HEK293 (cell line): ENCODE measurements at regions not wholly inside any gene's neighbourhood (a gene's known extent, or its start where the extent isn't known, plus 50 kb on each side); places are given as distances from the start of the nearest gene placed in this dataset.

Experiments
- CTCF ChIA-PET: fragments of 350-600 bp; formaldehyde crosslinking; extraction: SDS; loops from one replicate; lab custom pipeline; 2021; ENCODE audit warnings: antibody characterized with exemption; lab: Yijun Ruan, JAX
- POLR2A ChIA-PET: fragments of 300-600 bp; formaldehyde crosslinking; extraction: SDS; loops from one replicate; lab custom pipeline; 2020; ENCODE audit warnings: antibody characterized with exemption, inconsistent platforms; lab: Yijun Ruan, JAX
- H3K27ac ChIP-seq: fragments of 200-500 bp; sonication (Bioruptor generic); 2 replicates; pipeline ENCODE4 v1.5.1; 2014; ENCODE audit warnings: low read depth, low read length, control low read depth, inconsistent platforms; ENCODE audit errors: extremely low read depth
- H3K36me3 ChIP-seq, 2 experiments: fragments of 200-500 bp in 1 of 2; sonication (Bioruptor generic) in 1 of 2; 1 replicate in 1 of 2; 2 replicates in 1 of 2; pipeline ENCODE4 v1.5.1; 2014 to 2017; ENCODE audit warnings: inconsistent platforms in 2 of 2, low read length in 2 of 2; ENCODE audit not compliant: control insufficient read depth in 2 of 2, insufficient read depth in 1 of 2
- H3K4me1 ChIP-seq: fragments of 200-500 bp; sonication (Bioruptor generic); 2 replicates; pipeline ENCODE4 v1.5.1; 2014; ENCODE audit warnings: mild to moderate bottlenecking, low read length, inconsistent platforms; ENCODE audit not compliant: control insufficient read depth, insufficient read depth
- H3K4me3 ChIP-seq: 2 replicates; pipeline ENCODE4 v1.5.1; 2011; ENCODE audit warnings: low read depth, mild to moderate bottlenecking, control low read depth, low read length, moderate library complexity
- H3K9me3 ChIP-seq: fragments of 200-500 bp; sonication (Bioruptor generic); 2 replicates; pipeline ENCODE4 v1.5.1; 2014; ENCODE audit warnings: low read depth, low read length, inconsistent platforms; ENCODE audit not compliant: control insufficient read depth, insufficient read depth
- MEIS1 ChIP-seq: sonication (generic); formaldehyde crosslinking; IDR thresholded peaks from 2 replicates; pipeline ENCODE4 v1.8.1; 2022; ENCODE audit warnings: missing genetic modification reagents, mild to moderate bottlenecking, borderline replicate concordance
- MYNN ChIP-seq: fragments of 450-650 bp; formaldehyde crosslinking; IDR thresholded peaks from 2 replicates; pipeline ENCODE4 v1.5.1; 2016; ENCODE audit warnings: missing biosample characterization, missing genetic modification characterization, borderline replicate concordance
- RBAK ChIP-seq: fragments of 450-650 bp; formaldehyde crosslinking; IDR thresholded peaks from 2 replicates; pipeline ENCODE4 v1.5.1; 2016; ENCODE audit warnings: missing biosample characterization, missing genetic modification characterization
- SALL2 ChIP-seq: fragments of 450-650 bp; formaldehyde crosslinking; IDR thresholded peaks from 2 replicates; pipeline ENCODE4 v1.5.0; 2017; ENCODE audit warnings: missing biosample characterization, mild to moderate bottlenecking, missing genetic modification characterization, borderline replicate concordance
- ZFP69B ChIP-seq: fragments of 450-650 bp; formaldehyde crosslinking; IDR thresholded peaks from 2 replicates; pipeline ENCODE4 v1.5.1; 2016; ENCODE audit warnings: missing biosample characterization, missing genetic modification characterization
- ZNF133 ChIP-seq: fragments of 450-650 bp; formaldehyde crosslinking; IDR thresholded peaks from 2 replicates; pipeline ENCODE4 v1.5.1; 2016; ENCODE audit warnings: missing biosample characterization, missing genetic modification characterization
- ZNF174 ChIP-seq: fragments of 450-650 bp; formaldehyde crosslinking; IDR thresholded peaks from 2 replicates; pipeline ENCODE4 v1.5.0; 2017; ENCODE audit warnings: missing biosample characterization, mild to moderate bottlenecking, missing genetic modification characterization
- ZNF23 ChIP-seq: fragments of 450-650 bp; formaldehyde crosslinking; IDR thresholded peaks from 2 replicates; pipeline ENCODE4 v1.5.1; 2016; ENCODE audit warnings: missing biosample characterization, missing genetic modification characterization, borderline replicate concordance
- ZNF324 ChIP-seq: fragments of 450-650 bp; formaldehyde crosslinking; IDR thresholded peaks from 2 replicates; pipeline ENCODE4 v1.5.1; 2016; ENCODE audit warnings: missing biosample characterization, missing genetic modification characterization
- ZNF354C ChIP-seq: fragments of 450-650 bp; formaldehyde crosslinking; IDR thresholded peaks from 2 replicates; pipeline ENCODE4 v1.5.1; 2016; ENCODE audit warnings: missing biosample characterization, missing genetic modification characterization, low read depth, borderline replicate concordance
- ZNF48 ChIP-seq: fragments of 450-650 bp; formaldehyde crosslinking; IDR thresholded peaks from 2 replicates; pipeline ENCODE4 v1.5.1; 2016; ENCODE audit warnings: missing biosample characterization, missing genetic modification characterization
- ZNF514 ChIP-seq: fragments of 450-650 bp; formaldehyde crosslinking; IDR thresholded peaks from 2 replicates; pipeline ENCODE4 v1.5.1; 2016; ENCODE audit warnings: missing biosample characterization, missing genetic modification characterization
- ZNF660 ChIP-seq: fragments of 450-650 bp; IDR thresholded peaks from 2 replicates; pipeline ENCODE4 v1.5.1; 2018; ENCODE audit warnings: missing biosample characterization, mild to moderate bottlenecking, missing genetic modification characterization
- ZNF701 ChIP-seq: fragments of 450-650 bp; formaldehyde crosslinking; IDR thresholded peaks from 2 replicates; pipeline ENCODE4 v1.5.1; 2016; ENCODE audit warnings: missing biosample characterization, missing genetic modification characterization
- ZNF792 ChIP-seq: fragments of 450-650 bp; formaldehyde crosslinking; IDR thresholded peaks from 2 replicates; pipeline ENCODE4 v1.5.1; 2016; ENCODE audit warnings: missing biosample characterization, missing genetic modification characterization
- ZSCAN16 ChIP-seq: fragments of 450-650 bp; formaldehyde crosslinking; IDR thresholded peaks from 2 replicates; pipeline ENCODE4 v1.5.1; 2016; ENCODE audit warnings: missing biosample characterization, missing genetic modification characterization
- TF ChIP-seq, protein P1 (sequence below): fragments of 450-650 bp; formaldehyde crosslinking; IDR thresholded peaks from 2 replicates; pipeline ENCODE4 v1.5.1; 2016; ENCODE audit warnings: missing biosample characterization, missing genetic modification characterization, borderline replicate concordance
- TF ChIP-seq, protein P2 (sequence below): fragments of 450-650 bp; formaldehyde crosslinking; IDR thresholded peaks from 2 replicates; pipeline ENCODE4 v1.5.1; 2016; ENCODE audit warnings: missing biosample characterization, missing genetic modification characterization
- TF ChIP-seq, protein P3 (sequence below): fragments of 450-650 bp; formaldehyde crosslinking; IDR thresholded peaks from 2 replicates; pipeline ENCODE4 v1.5.1; 2017; ENCODE audit warnings: missing biosample characterization, missing genetic modification characterization
- TF ChIP-seq, protein P4 (sequence below): fragments of 450-650 bp; formaldehyde crosslinking; IDR thresholded peaks from 2 replicates; pipeline ENCODE4 v1.5.0; 2017; ENCODE audit warnings: missing biosample characterization, missing genetic modification characterization, borderline replicate concordance
- TF ChIP-seq, protein P5 (sequence below): fragments of 450-650 bp; formaldehyde crosslinking; IDR thresholded peaks from 2 replicates; pipeline ENCODE4 v1.5.1; 2016; ENCODE audit warnings: missing biosample characterization, missing genetic modification characterization

DNA sequence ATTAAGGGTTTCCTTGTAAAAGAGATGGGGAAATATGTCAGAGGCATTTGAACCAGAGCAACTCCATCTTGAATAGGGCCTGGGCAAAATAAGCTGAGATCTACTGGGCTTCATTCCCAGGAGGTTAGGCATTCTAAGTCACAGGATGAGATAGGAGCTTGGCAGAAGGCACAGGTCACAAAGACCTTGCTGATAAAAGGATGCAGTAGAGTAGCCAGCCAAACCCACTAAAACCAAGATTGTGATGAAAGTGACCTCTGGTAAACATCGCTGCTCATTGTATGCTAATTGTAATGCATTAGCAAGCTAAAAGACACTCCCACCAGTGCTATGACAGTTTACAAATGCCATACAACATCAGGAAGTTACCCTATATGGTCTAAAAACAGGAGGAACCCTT is 1390.3 kb downstream of the RAPGEF2 start (continued):
- TF ChIP-seq, protein P1, sequence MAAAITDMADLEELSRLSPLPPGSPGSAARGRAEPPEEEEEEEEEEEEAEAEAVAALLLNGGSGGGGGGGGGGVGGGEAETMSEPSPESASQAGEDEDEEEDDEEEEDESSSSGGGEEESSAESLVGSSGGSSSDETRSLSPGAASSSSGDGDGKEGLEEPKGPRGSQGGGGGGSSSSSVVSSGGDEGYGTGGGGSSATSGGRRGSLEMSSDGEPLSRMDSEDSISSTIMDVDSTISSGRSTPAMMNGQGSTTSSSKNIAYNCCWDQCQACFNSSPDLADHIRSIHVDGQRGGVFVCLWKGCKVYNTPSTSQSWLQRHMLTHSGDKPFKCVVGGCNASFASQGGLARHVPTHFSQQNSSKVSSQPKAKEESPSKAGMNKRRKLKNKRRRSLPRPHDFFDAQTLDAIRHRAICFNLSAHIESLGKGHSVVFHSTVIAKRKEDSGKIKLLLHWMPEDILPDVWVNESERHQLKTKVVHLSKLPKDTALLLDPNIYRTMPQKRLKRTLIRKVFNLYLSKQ (tag by site-specific recombination) = no peak
- TF ChIP-seq ZNF514 (no peak), RBAK (tag by site-specific recombination) (no peak), ZNF174 (tag by site-specific recombination) (no peak)
- TF ChIP-seq, protein P2, sequence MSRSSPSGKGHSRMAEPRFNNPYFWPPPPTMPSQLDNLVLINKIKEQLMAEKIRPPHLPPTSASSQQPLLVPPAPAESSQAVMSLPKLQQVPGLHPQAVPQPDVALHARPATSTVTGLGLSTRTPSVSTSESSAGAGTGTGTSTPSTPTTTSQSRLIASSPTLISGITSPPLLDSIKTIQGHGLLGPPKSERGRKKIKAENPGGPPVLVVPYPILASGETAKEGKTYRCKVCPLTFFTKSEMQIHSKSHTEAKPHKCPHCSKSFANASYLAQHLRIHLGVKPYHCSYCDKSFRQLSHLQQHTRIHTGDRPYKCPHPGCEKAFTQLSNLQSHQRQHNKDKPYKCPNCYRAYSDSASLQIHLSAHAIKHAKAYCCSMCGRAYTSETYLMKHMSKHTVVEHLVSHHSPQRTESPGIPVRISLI (tag by site-specific recombination) = no peak

DNA sequence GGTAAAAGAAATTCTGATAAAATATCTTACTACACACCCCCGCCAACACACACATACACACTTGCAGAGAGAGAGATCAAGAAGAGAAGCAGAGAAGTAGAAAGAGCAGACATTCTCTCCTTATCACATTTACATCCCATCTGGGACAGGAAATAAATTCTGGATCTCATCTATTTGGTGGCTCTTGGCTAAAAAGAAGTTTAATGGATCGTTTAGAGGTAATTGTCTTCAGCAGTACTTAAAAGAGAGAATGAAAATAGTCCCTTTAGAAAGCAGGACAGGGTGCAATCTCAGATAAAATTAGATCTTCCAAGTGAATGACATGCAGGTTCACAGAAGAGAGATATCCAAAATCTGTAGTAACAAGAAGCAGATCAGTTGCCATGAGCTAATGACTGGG is 1392.5 kb downstream of the RAPGEF2 start:
- ChIA-PET CTCF (interaction anchor here (0.6 kb wide), 1 partner anchor 367 kb away, joined by 3 read pairs; no protein-coding TSS in a partner anchor), POLR2A (no interaction called here)
- H3K4me3 ChIP-seq = no peak overlapping the region
- no peaks in the 10 kb centered on the region for H3K4me1 ChIP-seq
- H3K27ac ChIP-seq = no peak overlapping the region
- H3K9me3 ChIP-seq = no peaks in the 10 kb centered on the region
- TF ChIP-seq ZNF23 (tag by site-specific recombination) (no peak), ZNF48 (tag by site-specific recombination) (no peak), SALL2 (no peak), ZFP69B (tag by site-specific recombination) (no peak), ZSCAN16 (tag by site-specific recombination) (no peak), MEIS1 (CRISPR knock-in tag) (no peak)
- TF ChIP-seq, protein P3, sequence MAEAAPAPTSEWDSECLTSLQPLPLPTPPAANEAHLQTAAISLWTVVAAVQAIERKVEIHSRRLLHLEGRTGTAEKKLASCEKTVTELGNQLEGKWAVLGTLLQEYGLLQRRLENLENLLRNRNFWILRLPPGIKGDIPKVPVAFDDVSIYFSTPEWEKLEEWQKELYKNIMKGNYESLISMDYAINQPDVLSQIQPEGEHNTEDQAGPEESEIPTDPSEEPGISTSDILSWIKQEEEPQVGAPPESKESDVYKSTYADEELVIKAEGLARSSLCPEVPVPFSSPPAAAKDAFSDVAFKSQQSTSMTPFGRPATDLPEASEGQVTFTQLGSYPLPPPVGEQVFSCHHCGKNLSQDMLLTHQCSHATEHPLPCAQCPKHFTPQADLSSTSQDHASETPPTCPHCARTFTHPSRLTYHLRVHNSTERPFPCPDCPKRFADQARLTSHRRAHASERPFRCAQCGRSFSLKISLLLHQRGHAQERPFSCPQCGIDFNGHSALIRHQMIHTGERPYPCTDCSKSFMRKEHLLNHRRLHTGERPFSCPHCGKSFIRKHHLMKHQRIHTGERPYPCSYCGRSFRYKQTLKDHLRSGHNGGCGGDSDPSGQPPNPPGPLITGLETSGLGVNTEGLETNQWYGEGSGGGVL = no peak
- H3K36me3 ChIP-seq = no peaks in the 10 kb centered on the region

DNA sequence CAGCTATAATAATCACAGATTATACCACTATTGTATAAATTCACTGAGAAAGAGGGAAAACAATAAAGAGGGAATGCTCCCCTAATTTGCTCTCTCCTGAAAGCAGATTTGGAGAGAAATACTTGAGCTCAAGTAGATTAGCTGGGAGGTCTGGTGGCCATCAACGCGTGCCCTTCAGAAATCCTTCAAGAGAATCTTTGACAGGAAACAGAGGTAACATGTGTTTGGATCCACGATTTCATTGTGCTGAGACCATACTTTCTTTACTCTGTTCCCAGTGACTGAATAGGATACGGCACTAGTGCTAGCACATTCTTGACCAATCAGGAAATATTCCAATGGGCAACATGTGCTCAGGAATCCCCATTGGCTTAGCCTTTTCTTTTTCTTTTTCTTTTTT is 1395.3 kb downstream of the RAPGEF2 start:
- no peak overlapping the region for H3K27ac ChIP-seq
- CTCF ChIA-PET = no interaction called here
- no peak overlapping the region for H3K4me3 ChIP-seq
- POLR2A ChIA-PET = no interaction called here
- H3K9me3 ChIP-seq = no peaks in the 10 kb centered on the region
- H3K36me3 ChIP-seq = no peaks in the 10 kb centered on the region
- no peak for TF ChIP-seq ZNF792 (tag by site-specific recombination)
- no peak for TF ChIP-seq ZNF324 (tag by site-specific recombination)
- TF ChIP-seq ZNF354C (tag by site-specific recombination) = no peak
- TF ChIP-seq MYNN (tag by site-specific recombination) = no peak
- TF ChIP-seq ZNF133 (tag by site-specific recombination) = no peak
- TF ChIP-seq, protein P4, sequence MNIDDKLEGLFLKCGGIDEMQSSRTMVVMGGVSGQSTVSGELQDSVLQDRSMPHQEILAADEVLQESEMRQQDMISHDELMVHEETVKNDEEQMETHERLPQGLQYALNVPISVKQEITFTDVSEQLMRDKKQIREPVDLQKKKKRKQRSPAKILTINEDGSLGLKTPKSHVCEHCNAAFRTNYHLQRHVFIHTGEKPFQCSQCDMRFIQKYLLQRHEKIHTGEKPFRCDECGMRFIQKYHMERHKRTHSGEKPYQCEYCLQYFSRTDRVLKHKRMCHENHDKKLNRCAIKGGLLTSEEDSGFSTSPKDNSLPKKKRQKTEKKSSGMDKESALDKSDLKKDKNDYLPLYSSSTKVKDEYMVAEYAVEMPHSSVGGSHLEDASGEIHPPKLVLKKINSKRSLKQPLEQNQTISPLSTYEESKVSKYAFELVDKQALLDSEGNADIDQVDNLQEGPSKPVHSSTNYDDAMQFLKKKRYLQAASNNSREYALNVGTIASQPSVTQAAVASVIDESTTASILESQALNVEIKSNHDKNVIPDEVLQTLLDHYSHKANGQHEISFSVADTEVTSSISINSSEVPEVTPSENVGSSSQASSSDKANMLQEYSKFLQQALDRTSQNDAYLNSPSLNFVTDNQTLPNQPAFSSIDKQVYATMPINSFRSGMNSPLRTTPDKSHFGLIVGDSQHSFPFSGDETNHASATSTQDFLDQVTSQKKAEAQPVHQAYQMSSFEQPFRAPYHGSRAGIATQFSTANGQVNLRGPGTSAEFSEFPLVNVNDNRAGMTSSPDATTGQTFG = no peak
- no peak for TF ChIP-seq ZNF701 (tag by site-specific recombination)
- TF ChIP-seq ZNF660 = no peak
- TF ChIP-seq, protein P5, sequence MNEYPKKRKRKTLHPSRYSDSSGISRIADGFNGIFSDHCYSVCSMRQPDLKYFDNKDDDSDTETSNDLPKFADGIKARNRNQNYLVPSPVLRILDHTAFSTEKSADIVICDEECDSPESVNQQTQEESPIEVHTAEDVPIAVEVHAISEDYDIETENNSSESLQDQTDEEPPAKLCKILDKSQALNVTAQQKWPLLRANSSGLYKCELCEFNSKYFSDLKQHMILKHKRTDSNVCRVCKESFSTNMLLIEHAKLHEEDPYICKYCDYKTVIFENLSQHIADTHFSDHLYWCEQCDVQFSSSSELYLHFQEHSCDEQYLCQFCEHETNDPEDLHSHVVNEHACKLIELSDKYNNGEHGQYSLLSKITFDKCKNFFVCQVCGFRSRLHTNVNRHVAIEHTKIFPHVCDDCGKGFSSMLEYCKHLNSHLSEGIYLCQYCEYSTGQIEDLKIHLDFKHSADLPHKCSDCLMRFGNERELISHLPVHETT (tag by site-specific recombination) = no peak
- TF ChIP-seq ZNF174 (tag by site-specific recombination) = no peak
- TF ChIP-seq, all 188 proteins: peak for 0
- no peaks in the 10 kb centered on the region for H3K4me1 ChIP-seq
